OCI-M2 (cell line): ENCODE measurements at regions not wholly inside any gene's neighbourhood (a gene's known extent, or its start where the extent isn't known, plus 50 kb on each side); places are given as distances from the start of the nearest gene placed in this dataset.
"Not testable (repeated sequence)": the region's sequence is repeated elsewhere in the genome, so short reads cannot be mapped to it uniquely, and the experiment has no call there.

ENCODE experiments used
- DNase-seq: peaks from one replicate; lab custom pipeline; 2025; ENCODE audit not compliant: unreplicated experiment; lab: John Stamatoyannopoulos, UW

- DNase-seq = no peak
Observed at GRCh38 chr3:102896851-102897621, 462.2 kb downstream of the ZPLD1 start.

GRCh38 chr3:102904629-102905028 lies 469.8 kb downstream of the ZPLD1 start:
- DNase-seq = no peak

- no peak for DNase-seq
Observed at GRCh38 chr3:102905811-102906210, 471.0 kb downstream of the ZPLD1 start.

- no peak for DNase-seq
Observed at GRCh38 chr3:102906818-102907217, 472.0 kb downstream of the ZPLD1 start.

GRCh38 chr3:102909904-102910303 lies 475.1 kb downstream of the ZPLD1 start:
- DNase-seq = no peak

GRCh38 chr3:102916532-102916931 lies 481.7 kb downstream of the ZPLD1 start:
- no peak for DNase-seq

- DNase-seq = no peak
Observed at GRCh38 chr3:102926618-102927017, 491.8 kb downstream of the ZPLD1 start.

GRCh38 chr3:102933377-102933776 lies 498.6 kb downstream of the ZPLD1 start:
- no peak for DNase-seq

GRCh38 chr3:102936511-102937045 lies 501.8 kb downstream of the ZPLD1 start:
- no peak for DNase-seq

GRCh38 chr3:102941786-102942185 lies 507.0 kb downstream of the ZPLD1 start:
- DNase-seq = no peak

GRCh38 chr3:102946445-102946844 lies 511.6 kb downstream of the ZPLD1 start:
- DNase-seq = not testable (repeated sequence)

- DNase-seq = no peak
Observed at GRCh38 chr3:102972350-102972749, 537.5 kb downstream of the ZPLD1 start.

GRCh38 chr3:102974333-102974732 lies 539.5 kb downstream of the ZPLD1 start:
- no peak for DNase-seq

- DNase-seq = no peak
Observed at GRCh38 chr3:102979191-102979590, 544.4 kb downstream of the ZPLD1 start.

GRCh38 chr3:102979682-102980354 lies 545.0 kb downstream of the ZPLD1 start:
- DNase-seq = no peak

- DNase-seq = no peak
Observed at GRCh38 chr3:102980355-102980696, 545.5 kb downstream of the ZPLD1 start.

GRCh38 chr3:103002425-103003176 lies 567.8 kb downstream of the ZPLD1 start:
- DNase-seq = no peak

GRCh38 chr3:103006526-103007183 lies 571.8 kb downstream of the ZPLD1 start:
- no peak for DNase-seq

GRCh38 chr3:103009609-103010008 lies 574.8 kb downstream of the ZPLD1 start:
- DNase-seq = no peak

- no peak for DNase-seq
Observed at GRCh38 chr3:103025880-103026279, 591.1 kb downstream of the ZPLD1 start.

GRCh38 chr3:103033841-103034240 lies 599.0 kb downstream of the ZPLD1 start:
- no peak for DNase-seq
